Testis (tissue), 2 donors: ENCODE measurements at regions not wholly inside any gene's neighbourhood (a gene's known extent, or its start where the extent isn't known, plus 50 kb on each side); places are given as distances from the start of the nearest gene placed in this dataset.

ENCODE experiments used
- DNase-seq: peaks from one replicate; pipeline ENCODE4 v3.0.0-alpha.2; 2019
- H3K27ac ChIP-seq, 2 donors: fragments of 200-600 bp; sonication (generic); one replicate each; pipeline ENCODE4 v1.5.1; 2019
- H3K27me3 ChIP-seq: fragments of 200-600 bp; sonication (generic); one replicate; pipeline ENCODE4 v1.5.1; 2019
- H3K36me3 ChIP-seq: fragments of 200-600 bp; sonication (generic); one replicate; pipeline ENCODE4 v1.5.1; 2017; ENCODE audit warnings: low read depth; ENCODE audit errors: missing control alignments
- H3K4me1 ChIP-seq: fragments of 200-600 bp; sonication (generic); one replicate; pipeline ENCODE4 v1.5.1; 2019
- H3K4me3 ChIP-seq, 2 donors: fragments of 200-600 bp; sonication (generic); one replicate each; pipeline ENCODE4 v1.5.1; 2017 to 2019
- H3K9me3 ChIP-seq: fragments of 200-600 bp; sonication (generic); one replicate; pipeline ENCODE4 v1.5.1; 2017
- POLR2A ChIP-seq: fragments of 450-650 bp; IDR thresholded peaks from one replicate; pipeline ENCODE4 v1.6.1; 2017; ENCODE audit warnings: antibody characterized with exemption, mild to moderate bottlenecking, moderate library complexity
- WGBS, 2 donors: methylation state at CpG; one replicate each; pipeline ENCODE4 v1.1.5; 2018; 5-methylcytosine and 5-hydroxymethylcytosine counted together
- intact Hi-C: fragments of 100-400 bp; cut with DNase I; formaldehyde crosslinking; loops from one replicate; pipeline ENCODE4 v1.15.1; 2023; ENCODE audit warnings: low total_unique reads
- TF ChIP-seq, protein P1 (sequence below), 3 experiments: fragments of 450-650 bp in 2 of 3; fragments of 200-600 bp in 1 of 3; sonication (generic) in 1 of 3; IDR thresholded peaks; one replicate each; pipeline ENCODE4 v1.5.1; 2016 to 2019; ENCODE audit warnings: antibody characterized with exemption in 3 of 3, mild to moderate bottlenecking in 2 of 3, moderate library complexity in 1 of 3

DNA sequence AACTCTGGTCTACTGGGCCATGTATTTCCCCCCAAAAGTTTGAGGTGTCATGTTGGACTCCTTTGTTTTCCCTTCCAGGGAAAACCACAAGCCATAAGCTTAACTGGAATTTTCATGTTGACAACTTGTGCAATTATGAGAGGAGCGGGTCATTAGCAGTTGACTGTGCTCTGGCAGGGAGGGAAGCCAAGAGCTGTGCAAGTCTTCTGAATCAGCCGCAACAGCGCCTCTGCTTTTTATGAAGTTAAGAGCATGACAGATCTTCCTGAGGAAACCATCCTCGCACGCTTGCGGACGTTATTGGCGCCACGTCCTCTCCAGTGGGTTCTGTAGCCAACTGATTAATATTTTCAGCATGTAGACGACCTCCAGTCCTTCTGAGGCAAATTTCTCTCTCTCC is 148.7 kb upstream of the MKI67 start:
- Histone ChIP-seq H3K9me3 (no peaks in the 10 kb centered on the region), H3K4me1 (no peaks in the 10 kb centered on the region), H3K27ac (no peak overlapping the region), H3K27me3 (no peaks in the 10 kb centered on the region), H3K4me3 (no peak overlapping the region), H3K36me3 (no peaks in the 10 kb centered on the region)
- intact Hi-C loops = no loop called here
- WGBS, 2 donors = 29 to 42% methylated on average over 10 of the region's 10 CpGs
- no peak for DNase-seq
- TF ChIP-seq, protein P1, sequence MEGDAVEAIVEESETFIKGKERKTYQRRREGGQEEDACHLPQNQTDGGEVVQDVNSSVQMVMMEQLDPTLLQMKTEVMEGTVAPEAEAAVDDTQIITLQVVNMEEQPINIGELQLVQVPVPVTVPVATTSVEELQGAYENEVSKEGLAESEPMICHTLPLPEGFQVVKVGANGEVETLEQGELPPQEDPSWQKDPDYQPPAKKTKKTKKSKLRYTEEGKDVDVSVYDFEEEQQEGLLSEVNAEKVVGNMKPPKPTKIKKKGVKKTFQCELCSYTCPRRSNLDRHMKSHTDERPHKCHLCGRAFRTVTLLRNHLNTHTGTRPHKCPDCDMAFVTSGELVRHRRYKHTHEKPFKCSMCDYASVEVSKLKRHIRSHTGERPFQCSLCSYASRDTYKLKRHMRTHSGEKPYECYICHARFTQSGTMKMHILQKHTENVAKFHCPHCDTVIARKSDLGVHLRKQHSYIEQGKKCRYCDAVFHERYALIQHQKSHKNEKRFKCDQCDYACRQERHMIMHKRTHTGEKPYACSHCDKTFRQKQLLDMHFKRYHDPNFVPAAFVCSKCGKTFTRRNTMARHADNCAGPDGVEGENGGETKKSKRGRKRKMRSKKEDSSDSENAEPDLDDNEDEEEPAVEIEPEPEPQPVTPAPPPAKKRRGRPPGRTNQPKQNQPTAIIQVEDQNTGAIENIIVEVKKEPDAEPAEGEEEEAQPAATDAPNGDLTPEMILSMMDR (IDR thresholded peaks at IDR 0.05) = no peak
- no peak for TF ChIP-seq POLR2A

- Histone ChIP-seq H3K4me3 (no peak overlapping the region), H3K27me3 (no peaks in the 10 kb centered on the region), H3K4me1 (no peaks in the 10 kb centered on the region), H3K27ac (no peak overlapping the region), H3K9me3 (no peaks in the 10 kb centered on the region), H3K36me3 (no peaks in the 10 kb centered on the region)
- no peak for DNase-seq
- no peak for TF ChIP-seq POLR2A
- TF ChIP-seq, protein P1 (IDR thresholded peaks at IDR 0.05) = no peak
- intact Hi-C loops = no loop called here
- 74 to 77% methylated on average over 19 of the region's 19 CpGs for WGBS, 2 donors
Observed at GRCh38 chr10:128275388-128276177, 149.4 kb upstream of the MKI67 start.

DNA sequence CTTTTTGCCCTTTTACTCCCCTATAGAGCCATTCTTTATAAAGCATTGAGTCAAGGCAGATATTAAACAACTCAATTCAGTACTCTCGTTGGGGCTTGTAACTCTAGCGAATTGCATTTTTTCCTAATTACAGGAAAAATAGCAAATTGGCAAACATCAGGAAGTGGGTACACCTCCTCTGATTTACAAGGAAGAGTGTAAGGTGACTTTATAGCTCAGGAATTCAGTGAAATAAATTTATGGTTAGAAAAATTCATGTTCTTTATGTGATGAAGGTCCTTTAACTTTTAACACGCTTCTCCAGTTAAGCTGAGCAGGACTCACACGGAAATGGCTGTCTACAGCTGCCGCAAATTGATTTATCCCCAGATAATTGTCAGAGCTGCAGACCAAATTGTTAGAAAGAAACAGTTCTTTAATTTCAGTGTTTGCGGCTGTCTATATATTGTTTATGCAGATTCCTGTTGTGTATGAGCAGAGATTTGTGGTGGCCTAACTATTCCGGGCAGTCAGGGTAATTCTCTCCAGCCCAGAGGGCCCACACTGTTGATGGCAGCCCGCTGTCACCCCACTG is 151.1 kb upstream of the MKI67 start:
- Histone ChIP-seq H3K9me3 (no peaks in the 10 kb centered on the region), H3K4me3 (no peak overlapping the region), H3K4me1 (no peaks in the 10 kb centered on the region), H3K36me3 (no peaks in the 10 kb centered on the region), H3K27ac (no peak overlapping the region), H3K27me3 (no peaks in the 10 kb centered on the region)
- intact Hi-C loops = no loop called here
- no peak for DNase-seq
- 76 to 77% methylated on average over 8 of the region's 8 CpGs for WGBS, 2 donors
- TF ChIP-seq, protein P1 (IDR thresholded peaks at IDR 0.05) = no peak
- no peak for TF ChIP-seq POLR2A

- H3K27me3 ChIP-seq = no peaks in the 10 kb centered on the region
- no peak overlapping the region for H3K27ac ChIP-seq
- no peaks in the 10 kb centered on the region for H3K4me1 ChIP-seq
- no peaks in the 10 kb centered on the region for H3K9me3 ChIP-seq
- H3K36me3 ChIP-seq = no peaks in the 10 kb centered on the region
- intact Hi-C loops = no loop called here
- TF ChIP-seq, protein P1 (IDR thresholded peaks at IDR 0.05) = no peak
- TF ChIP-seq POLR2A = no peak
- no peak for DNase-seq
- no peak overlapping the region for H3K4me3 ChIP-seq
- WGBS, 2 donors = 39 to 42% methylated on average over 7 of the region's 7 CpGs
Observed at GRCh38 chr10:128278362-128278761, 152.1 kb upstream of the MKI67 start.

DNA sequence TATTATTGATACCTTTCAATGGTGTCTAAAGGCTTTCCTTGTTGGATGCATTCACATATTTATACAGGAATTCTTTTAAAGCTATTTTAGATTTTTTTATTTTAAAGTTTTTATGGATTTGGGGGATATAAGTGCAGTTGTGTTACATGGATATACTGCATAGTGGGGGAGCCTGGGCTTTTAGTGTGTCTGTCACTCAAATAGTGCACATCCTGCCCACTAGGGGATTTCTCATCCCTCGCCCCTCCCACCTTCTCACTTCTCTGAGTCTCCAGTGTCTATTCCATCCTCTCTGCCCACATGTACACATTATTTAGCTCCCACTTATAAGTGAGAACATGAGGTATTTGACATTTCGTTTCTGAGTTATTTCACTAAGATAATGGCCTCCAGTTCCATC is 154.0 kb upstream of the MKI67 start:
- Histone ChIP-seq H3K4me3 (no peak overlapping the region), H3K27ac (no peak overlapping the region), H3K36me3 (no peaks in the 10 kb centered on the region), H3K27me3 (no peaks in the 10 kb centered on the region), H3K9me3 (no peaks in the 10 kb centered on the region), H3K4me1 (no peaks in the 10 kb centered on the region)
- TF ChIP-seq, protein P1 (IDR thresholded peaks at IDR 0.05) = no peak
- no peak for TF ChIP-seq POLR2A
- 66 to 69% methylated on average over 2 of the region's 2 CpGs for WGBS, 2 donors
- intact Hi-C loops = no loop called here
- no peak for DNase-seq
